Stimulated activated CD4-positive, alpha-beta T cell treated with anti-CD3 and anti-CD28 coated beads, Interleukin-4, amount 100 ng/mL, for 1 hour (primary cell): ENCODE measurements at regions not wholly inside any gene's neighbourhood (a gene's known extent, or its start where the extent isn't known, plus 50 kb on each side); places are given as distances from the start of the nearest gene placed in this dataset.
"Not testable (repeated sequence)": the region's sequence is repeated elsewhere in the genome, so short reads cannot be mapped to it uniquely, and the experiment has no call there.

Source experiments
- DNase-seq: peaks from one replicate; pipeline ENCODE4 v3.0.0-alpha.2; 2020

- not testable (repeated sequence) for DNase-seq
These were observed 102.8 kb downstream of the LAT start for GRCh38 chr16:29087673-29088072.

GRCh38 chr16:29081829-29082639 lies 97.2 kb downstream of the LAT start:
- peak; percentile 48 for DNase-seq

- DNase-seq = peak; percentile 37
These were observed 89.9 kb downstream of the LAT start for GRCh38 chr16:29074554-29075402.

GRCh38 chr16:29062235-29062634 lies 77.4 kb downstream of the LAT start:
- DNase-seq = not testable (repeated sequence)

- DNase-seq = not testable (repeated sequence)
These were observed 76.6 kb downstream of the LAT start for GRCh38 chr16:29061467-29061921.

- DNase-seq = not testable (repeated sequence)
These were observed 75.4 kb downstream of the LAT start for GRCh38 chr16:29060022-29060810.

GRCh38 chr16:29059575-29059974 lies 74.7 kb downstream of the LAT start:
- DNase-seq = not testable (repeated sequence)
